Skin epidermis (tissue), 12 donors: ENCODE measurements at regions not wholly inside any gene's neighbourhood (a gene's known extent, or its start where the extent isn't known, plus 50 kb on each side); places are given as distances from the start of the nearest gene placed in this dataset.
"Not testable (repeated sequence)": the region's sequence is repeated elsewhere in the genome, so short reads cannot be mapped to it uniquely, and the experiment has no call there.

Experiments used
- H3K27ac ChIP-seq, 21 experiments: fragments of 200-600 bp; sonication (generic) in 11 of 21; one replicate each; pipeline ENCODE4 v1.5.0; 2020; ENCODE audit warnings: mild to moderate bottlenecking in 3 of 21, inconsistent platforms in 2 of 21, moderate library complexity in 2 of 21
- H3K4me3 ChIP-seq, 7 experiments: fragments of 200-600 bp; sonication (generic) in 2 of 7; one replicate each; pipeline ENCODE4 v1.5.0; 2020; ENCODE audit warnings: inconsistent platforms in 2 of 7, mild to moderate bottlenecking in 2 of 7, moderate library complexity in 1 of 7

DNA sequence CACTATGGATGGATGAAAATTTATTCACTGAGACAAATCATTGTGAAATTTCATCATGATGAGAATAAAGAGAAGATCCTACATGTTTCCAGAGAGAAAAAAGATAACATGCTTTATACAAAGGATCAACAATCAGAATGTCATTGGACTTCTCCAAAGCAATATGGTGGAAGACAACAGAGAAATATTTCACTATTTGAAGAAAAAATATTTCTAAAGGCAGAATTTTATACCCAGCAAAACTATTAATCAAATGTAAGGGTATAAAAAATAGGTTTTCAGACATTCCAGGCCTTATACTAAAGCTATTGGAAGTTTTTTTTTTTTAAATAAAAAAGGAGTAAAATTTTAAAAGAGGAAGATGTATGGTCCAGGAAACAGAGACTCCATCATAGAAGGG lies 100.6 kb upstream of the OLIG2 start:
- Histone ChIP-seq H3K27ac (no peak overlapping the region), H3K4me3 (no peak overlapping the region)

DNA sequence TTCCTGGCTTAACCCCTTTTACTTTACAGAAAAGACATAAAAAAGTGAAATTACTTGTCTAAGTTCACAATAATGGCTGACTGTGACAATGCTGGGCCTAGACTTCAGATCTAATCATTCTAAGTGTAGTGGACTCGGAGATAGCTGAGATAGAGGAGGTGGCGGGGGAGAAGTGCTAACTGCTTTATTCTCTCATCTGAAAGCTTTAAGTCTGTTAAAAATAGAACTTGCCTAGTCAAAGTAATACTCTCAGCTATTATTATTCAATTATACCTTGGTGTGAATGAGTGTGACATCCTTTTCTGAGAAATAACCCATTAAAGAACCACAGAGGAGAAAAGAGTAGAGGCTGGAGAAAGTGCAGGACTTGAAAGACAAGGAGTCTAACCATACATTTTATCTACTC lies 96.1 kb upstream of the OLIG2 start:
- Histone ChIP-seq H3K4me3 (no peak overlapping the region), H3K27ac (no peak overlapping the region)

DNA sequence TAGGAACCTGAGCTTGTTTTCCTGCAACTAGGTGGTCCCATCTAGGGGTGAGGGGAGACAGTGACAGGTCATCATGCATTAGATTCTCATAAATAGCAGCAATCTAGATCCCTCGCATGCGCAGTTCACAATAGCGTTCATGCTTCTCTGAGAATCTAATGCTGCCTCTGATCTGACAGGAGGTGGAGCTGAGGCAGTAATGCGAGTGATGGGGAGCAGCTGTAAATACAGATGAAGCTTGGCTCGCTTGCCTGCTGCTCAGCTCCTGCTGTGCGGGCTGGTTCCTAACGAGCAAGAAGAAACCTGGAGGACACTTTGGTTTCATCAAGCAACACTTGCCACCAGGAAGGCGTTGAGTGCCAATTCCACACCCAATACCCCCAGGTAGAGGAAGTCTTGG lies 95.1 kb upstream of the OLIG2 start:
- H3K4me3 ChIP-seq: no peak overlapping the region
- H3K27ac ChIP-seq: no peak overlapping the region

DNA sequence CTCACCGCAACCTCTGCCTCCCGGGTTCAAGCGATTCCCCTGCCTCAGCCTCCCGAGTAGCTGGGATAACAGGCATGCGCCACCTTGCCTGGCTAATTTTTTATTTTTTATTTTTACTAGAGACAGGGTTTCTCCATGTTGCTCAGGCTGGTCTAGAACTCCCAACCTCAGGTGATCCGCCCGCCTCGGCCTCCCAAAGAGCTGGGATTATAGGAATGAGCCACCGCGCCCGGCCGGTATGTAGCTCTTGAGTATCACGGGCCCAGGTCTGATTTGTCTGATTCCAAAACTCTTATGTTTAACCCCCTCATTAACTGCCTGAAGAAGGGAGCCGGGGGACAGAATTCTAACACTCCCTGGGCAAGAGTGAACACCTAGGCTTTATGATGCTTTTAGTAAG lies 91.7 kb upstream of the OLIG2 start:
- H3K27ac ChIP-seq: not testable (repeated sequence)

GRCh38 chr21:32934829-32935228 lies 90.9 kb upstream of the OLIG2 start:
- H3K27ac ChIP-seq: no peak overlapping the region
- H3K4me3 ChIP-seq: no peak overlapping the region

More for the DNA sequence above, 91.7 kb upstream of the OLIG2 start:
- not testable (repeated sequence) for H3K4me3 ChIP-seq

GRCh38 chr21:32940079-32941014 lies 85.4 kb upstream of the OLIG2 start:
- Histone ChIP-seq H3K4me3 (no peak overlapping the region), H3K27ac (no peak overlapping the region)

DNA sequence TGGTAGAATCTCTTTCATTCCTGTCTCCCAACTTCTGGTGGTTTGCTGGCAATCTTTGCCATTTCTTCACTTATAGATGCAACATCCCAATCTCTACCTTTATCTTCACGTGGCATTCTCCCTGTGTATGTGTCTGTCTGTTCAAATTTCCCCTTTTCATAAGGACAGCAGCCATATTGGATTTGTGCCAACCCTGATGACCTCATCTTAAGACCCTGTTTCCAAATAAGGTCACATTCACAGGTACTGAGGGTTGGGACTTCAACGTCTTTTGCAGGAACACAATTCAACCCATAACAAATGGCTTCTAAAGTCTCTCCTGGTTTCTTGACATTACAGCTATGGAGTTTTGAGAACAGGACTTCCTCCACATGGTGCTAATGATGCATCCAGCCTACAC lies 84.5 kb upstream of the OLIG2 start:
- no peak overlapping the region for H3K27ac ChIP-seq
- no peak overlapping the region for H3K4me3 ChIP-seq

GRCh38 chr21:32946654-32947053 lies 79.1 kb upstream of the OLIG2 start:
- no peak overlapping the region for H3K4me3 ChIP-seq
- no peak overlapping the region for H3K27ac ChIP-seq

DNA sequence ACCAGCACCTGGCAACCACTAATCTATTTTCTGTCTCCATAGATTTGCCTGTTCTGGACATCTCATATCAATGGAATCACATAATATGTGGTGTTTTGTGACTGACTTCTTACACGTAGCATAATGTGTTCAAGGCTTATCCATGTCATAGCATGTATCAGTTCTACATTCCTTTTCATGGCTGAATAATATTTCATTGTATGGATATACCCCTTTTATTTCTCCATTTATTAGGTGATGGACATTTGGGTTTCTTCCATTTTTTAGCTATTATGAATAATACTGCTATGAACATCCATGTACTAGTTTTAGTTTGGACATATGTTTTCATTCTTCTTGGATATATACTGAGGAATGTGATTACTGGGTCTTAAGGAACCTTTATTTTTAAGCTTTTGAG lies 78.0 kb upstream of the OLIG2 start:
- no peak overlapping the region for H3K4me3 ChIP-seq
- no peak overlapping the region for H3K27ac ChIP-seq

GRCh38 chr21:32949701-32950100 lies 76.0 kb upstream of the OLIG2 start:
- H3K27ac ChIP-seq: no peak overlapping the region
- H3K4me3 ChIP-seq: no peak overlapping the region

DNA sequence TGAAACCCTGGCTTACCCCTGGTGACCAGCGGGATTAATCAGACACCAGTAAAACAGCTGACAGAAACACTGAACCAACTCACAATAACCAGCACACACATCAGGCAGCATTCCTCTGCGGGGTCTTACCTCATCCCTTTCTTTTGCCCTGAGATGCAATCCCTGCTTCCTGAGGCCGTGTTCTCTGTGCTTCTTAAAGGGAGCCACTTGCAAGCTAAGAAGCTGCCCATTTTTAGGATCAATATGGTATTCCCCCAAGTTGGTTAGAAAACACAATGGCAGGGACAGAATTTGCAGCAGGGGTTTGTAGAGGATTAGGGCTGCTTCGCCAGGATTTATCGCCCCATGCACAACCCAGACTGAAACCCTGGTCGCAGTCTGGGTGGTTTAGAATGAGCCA lies 74.7 kb upstream of the OLIG2 start:
- H3K4me3 ChIP-seq: no peak overlapping the region
- H3K27ac ChIP-seq: no peak overlapping the region

- Histone ChIP-seq H3K4me3 (no peak overlapping the region), H3K27ac (no peak overlapping the region)
These were observed 71.4 kb upstream of the OLIG2 start for GRCh38 chr21:32954353-32954752.

DNA sequence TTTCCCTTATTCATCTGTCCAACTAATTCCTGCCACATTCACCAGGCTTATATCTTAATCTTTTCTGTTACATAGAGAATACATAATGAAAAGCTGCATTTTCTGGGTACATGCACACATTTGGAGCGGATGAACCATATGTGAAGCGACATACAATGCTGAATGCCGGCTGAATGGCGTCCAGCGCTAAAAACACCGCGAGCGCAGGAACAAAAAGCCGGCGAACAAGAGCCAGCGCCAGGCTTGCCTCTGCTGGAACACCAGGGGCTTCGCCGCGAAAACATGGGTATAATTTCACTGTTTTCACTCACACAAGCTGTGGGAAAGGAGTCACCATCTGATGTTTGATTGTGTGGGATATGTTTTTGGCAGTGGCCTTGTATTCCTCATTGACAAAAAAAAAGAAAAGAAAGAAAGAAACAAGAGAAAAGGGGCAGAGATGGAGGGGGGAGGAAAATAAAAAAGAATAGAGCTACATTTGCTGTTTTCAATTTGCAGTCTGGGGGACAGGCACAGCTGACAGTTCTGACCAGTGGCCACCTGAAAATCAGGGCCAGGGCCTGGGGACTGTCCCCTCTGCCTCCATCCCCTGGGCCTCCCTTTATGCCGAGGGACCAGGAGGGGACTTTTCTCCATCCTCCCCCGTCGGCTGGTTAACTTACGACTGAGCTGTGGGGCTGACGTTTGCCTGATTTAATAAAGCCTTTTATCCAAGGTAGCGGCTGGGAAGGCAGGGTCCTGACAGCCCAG lies 70.2 kb upstream of the OLIG2 start:
- H3K27ac ChIP-seq: no peak overlapping the region
- no peak overlapping the region for H3K4me3 ChIP-seq

DNA sequence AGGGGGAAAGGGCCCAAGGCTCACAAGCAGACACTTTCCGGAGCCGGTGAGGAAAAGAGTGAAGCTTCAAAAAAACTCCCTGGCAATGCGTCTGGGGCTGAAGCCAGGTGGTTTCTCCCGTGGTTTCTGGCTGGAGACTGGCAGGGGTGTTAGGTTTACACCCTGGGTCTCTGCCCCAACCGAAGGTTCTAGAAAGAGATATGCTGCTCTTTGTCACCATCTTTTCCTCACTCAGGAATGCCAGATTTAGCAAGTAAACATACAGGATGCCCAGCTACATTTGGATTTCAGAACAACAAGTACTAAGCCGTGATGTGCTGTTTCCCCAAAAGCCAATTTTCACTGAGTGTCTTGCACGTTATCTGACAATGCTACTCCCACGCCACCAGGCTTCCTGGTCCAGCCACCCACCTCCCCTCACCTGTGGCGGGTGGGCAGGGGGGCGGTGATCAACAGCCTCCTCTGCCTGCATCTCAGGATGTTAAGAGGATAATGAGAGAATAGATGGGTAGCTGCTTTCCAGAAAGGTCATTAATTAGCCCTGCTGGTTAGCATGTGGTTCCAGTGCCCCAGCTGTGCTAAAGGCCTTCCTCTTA lies 69.6 kb upstream of the OLIG2 start:
- H3K27ac ChIP-seq: no peak overlapping the region
- no peak overlapping the region for H3K4me3 ChIP-seq

- Histone ChIP-seq H3K4me3 (no peak overlapping the region), H3K27ac (no peak overlapping the region)
These were observed 68.2 kb upstream of the OLIG2 start for GRCh38 chr21:32957545-32957944.

- no peak overlapping the region for H3K27ac ChIP-seq
- no peak overlapping the region for H3K4me3 ChIP-seq
These were observed 67.3 kb upstream of the OLIG2 start for GRCh38 chr21:32958288-32959002.

DNA sequence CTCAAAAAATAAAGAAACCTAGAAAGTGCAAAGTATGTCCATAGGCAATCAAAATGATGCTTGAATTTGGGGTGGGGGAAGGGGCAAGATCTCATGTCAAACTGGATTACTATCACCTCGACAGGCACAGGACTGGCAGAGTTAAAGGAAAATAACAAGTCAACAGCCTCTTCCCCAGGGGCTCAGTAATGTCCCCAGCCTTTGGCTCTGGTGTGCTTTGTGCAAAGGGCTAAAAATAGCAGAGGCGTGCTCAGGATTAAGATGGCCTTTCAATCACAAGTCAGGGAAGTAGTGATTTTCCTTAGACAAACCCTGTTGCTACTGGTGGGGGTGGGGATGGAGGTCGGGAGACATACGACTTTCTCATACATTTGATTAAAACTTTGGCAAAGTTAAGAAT lies 63.5 kb upstream of the OLIG2 start:
- no peak overlapping the region for H3K27ac ChIP-seq
- H3K4me3 ChIP-seq: no peak overlapping the region

- Histone ChIP-seq H3K4me3 (no peak overlapping the region), H3K27ac (no peak overlapping the region)
These were observed 60.5 kb upstream of the OLIG2 start for GRCh38 chr21:32965129-32965680.

DNA sequence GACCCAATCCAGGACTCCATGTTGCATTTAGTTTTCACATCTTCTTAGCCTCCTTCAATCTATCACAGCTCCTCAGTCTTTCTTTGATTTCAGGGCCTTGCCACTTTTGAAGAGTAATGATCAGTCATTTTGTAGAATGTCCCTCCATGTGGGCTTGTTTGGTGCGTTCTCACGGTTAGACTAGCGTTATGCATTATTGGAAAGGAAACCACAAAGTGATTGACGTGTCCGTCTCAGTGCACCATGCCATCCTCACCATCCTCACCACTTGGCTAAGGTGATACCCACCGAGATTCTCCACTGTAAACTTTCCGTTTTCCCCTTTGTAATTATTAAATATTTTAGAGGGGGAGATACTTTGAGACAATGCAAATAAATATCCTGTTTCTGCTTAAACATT lies 59.6 kb upstream of the OLIG2 start:
- Histone ChIP-seq H3K27ac (no peak overlapping the region), H3K4me3 (no peak overlapping the region)

- H3K4me3 ChIP-seq, H3K27ac ChIP-seq: not testable (repeated sequence)
These were observed 57.6 kb upstream of the OLIG2 start for GRCh38 chr21:32968103-32968502.
